ENCODE measurements at regions not wholly inside any gene's neighbourhood (a gene's known extent, or its start where the extent isn't known, plus 50 kb on each side); places are given as distances from the start of the nearest gene placed in this dataset.

DNA sequence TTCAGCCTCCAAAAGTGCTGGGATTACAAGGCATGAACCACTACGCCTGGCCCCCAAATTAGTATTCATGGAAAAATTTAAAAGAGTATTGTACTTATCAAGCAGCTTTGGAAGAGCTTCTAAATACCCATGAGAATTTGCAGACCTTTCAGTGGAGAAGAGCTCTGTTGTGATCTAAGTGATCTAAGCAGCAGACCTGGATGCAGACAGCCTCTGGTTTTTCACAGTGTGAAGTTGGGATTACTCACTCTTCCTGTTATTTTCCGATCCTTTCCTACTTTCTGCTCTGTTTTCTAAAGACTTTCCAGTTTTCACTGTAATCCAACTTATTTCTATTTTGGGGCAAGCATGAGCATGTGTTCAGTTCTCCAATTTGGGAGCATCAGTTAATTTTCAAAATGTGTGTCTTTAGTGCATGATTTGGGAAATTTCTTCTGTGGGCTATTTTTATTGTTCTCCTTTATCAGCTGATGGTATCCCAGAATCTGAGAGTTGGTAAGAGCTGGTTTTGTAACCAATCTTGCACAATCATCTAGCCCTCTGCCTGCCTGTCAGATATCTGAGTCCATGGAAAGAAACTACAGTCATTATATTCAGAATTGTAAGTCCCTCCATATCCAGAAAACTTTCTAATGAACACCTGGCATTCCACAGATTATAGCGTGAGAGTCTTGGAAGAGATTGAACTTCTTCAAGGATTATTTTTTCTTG is 207.7 kb upstream of the DTNBP1 start:
- Histone ChIP-seq H3K79me1 (ENCODE audit: low read depth, low read length) (no peaks in the 10 kb centered on the region), H2AFZ (ENCODE audit: low read length) (no peak overlapping the region), H4K91ac (ENCODE audit: low read depth, low read length, poor library complexity) (no peak overlapping the region), H3K4me3 (ENCODE audit: low read length in 2 of 2) (no peak overlapping the region), H3K9ac (ENCODE audit: low read depth, low read length, poor library complexity) (no peak overlapping the region), H3K18ac (ENCODE audit: low read length) (no peak overlapping the region), H3K14ac (ENCODE audit: low read length) (no peak overlapping the region), H3K36me3 (replicated peaks in 1 of 2; ENCODE audit: control insufficient read depth in 2 of 2, insufficient read depth in 2 of 2, low read length in 2 of 2) (no peaks in the 10 kb centered on the region), H2BK12ac (ENCODE audit: low read length) (no peak overlapping the region), H3K4ac (ENCODE audit: low read length) (no peak overlapping the region), H2BK5ac (ENCODE audit: low read length) (no peak overlapping the region), H4K8ac (ENCODE audit: low read depth, low read length) (no peak overlapping the region), H3K9me3 (replicated peaks in 1 of 2; ENCODE audit: control insufficient read depth in 2 of 2, insufficient read depth in 1 of 2, low read depth in 1 of 2, low read length in 2 of 2) (no peaks in the 10 kb centered on the region), H3K27me3 (ENCODE audit: control insufficient read depth in 3 of 3, insufficient read depth in 3 of 3, low read depth in 1 of 3, low read length in 3 of 3) (peaks cover 0 to 2% (median 0%) of the 10 kb centered on the region in 3 experiments), H3K23ac (ENCODE audit: low read depth, low read length, poor library complexity) (no peak overlapping the region), H2AK5ac (ENCODE audit: low read depth, low read length) (no peak overlapping the region), H3K4me2 (ENCODE audit: insufficient read depth, low read length, poor library complexity, severe bottlenecking) (no peak overlapping the region), H2BK15ac (ENCODE audit: low read length) (no peak overlapping the region), H2BK120ac (ENCODE audit: low read depth, low read length) (no peak overlapping the region), H3K27ac (replicated peaks; ENCODE audit: low read length) (no peak overlapping the region), H3K4me1 (ENCODE audit: control insufficient read depth in 2 of 2, insufficient read depth in 1 of 2, low read depth in 1 of 2, low read length in 2 of 2) (peaks cover 0 to 6% of the 10 kb centered on the region in 2 donors)
- WGBS, 2 donors (ENCODE audit: extremely low coverage in 2 of 2, insufficient read length in 2 of 2, insufficient replicate concordance in 1 of 2), result no CpG with 5 or more reads among the region's 3 CpGs
- DNase-seq (ENCODE audit: low spot score), result no peak

DNA sequence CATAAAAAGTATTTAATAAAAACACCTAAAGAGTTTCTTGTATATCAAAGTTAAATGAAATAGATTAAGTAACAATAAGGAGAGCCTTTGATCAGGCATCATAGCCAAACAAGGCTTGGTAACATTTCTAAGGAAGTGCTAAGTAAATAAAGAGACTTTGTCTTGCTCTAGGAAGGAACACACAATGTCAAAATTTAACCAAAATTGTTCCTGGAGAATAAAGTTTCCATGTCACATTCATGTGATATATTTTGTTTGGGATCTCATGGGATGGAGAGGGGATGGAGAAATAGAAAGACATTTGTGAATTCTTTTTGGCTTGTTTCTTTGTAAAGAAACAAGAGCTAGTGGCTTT is 201.9 kb upstream of the DTNBP1 start:
- Histone ChIP-seq H3K4me3 (ENCODE audit: low read length in 2 of 2) (no peak overlapping the region), H2AK5ac (ENCODE audit: low read depth, low read length) (no peak overlapping the region), H3K9ac (ENCODE audit: low read depth, low read length, poor library complexity) (no peak overlapping the region), H2BK15ac (ENCODE audit: low read length) (no peak overlapping the region), H3K4me2 (ENCODE audit: insufficient read depth, low read length, poor library complexity, severe bottlenecking) (no peak overlapping the region), H3K14ac (ENCODE audit: low read length) (no peak overlapping the region), H3K27me3 (ENCODE audit: control insufficient read depth in 3 of 3, insufficient read depth in 3 of 3, low read depth in 1 of 3, low read length in 3 of 3) (peaks cover 0 to 2% (median 0%) of the 10 kb centered on the region in 3 experiments), H4K8ac (ENCODE audit: low read depth, low read length) (no peak overlapping the region), H3K23ac (ENCODE audit: low read depth, low read length, poor library complexity) (no peak overlapping the region), H2AFZ (ENCODE audit: low read length) (no peak overlapping the region), H3K4me1 (ENCODE audit: control insufficient read depth in 2 of 2, insufficient read depth in 1 of 2, low read depth in 1 of 2, low read length in 2 of 2) (no peaks in the 10 kb centered on the region), H3K18ac (ENCODE audit: low read length) (no peak overlapping the region), H3K4ac (ENCODE audit: low read length) (no peak overlapping the region), H4K91ac (ENCODE audit: low read depth, low read length, poor library complexity) (no peak overlapping the region), H3K9me3 (replicated peaks in 1 of 2; ENCODE audit: control insufficient read depth in 2 of 2, insufficient read depth in 1 of 2, low read depth in 1 of 2, low read length in 2 of 2) (no peaks in the 10 kb centered on the region), H3K27ac (replicated peaks; ENCODE audit: low read length) (no peak overlapping the region), H3K36me3 (replicated peaks in 1 of 2; ENCODE audit: control insufficient read depth in 2 of 2, insufficient read depth in 2 of 2, low read length in 2 of 2) (no peaks in the 10 kb centered on the region), H2BK5ac (ENCODE audit: low read length) (no peak overlapping the region), H2BK120ac (ENCODE audit: low read depth, low read length) (no peak overlapping the region), H2BK12ac (ENCODE audit: low read length) (no peak overlapping the region), H3K79me1 (ENCODE audit: low read depth, low read length) (no peaks in the 10 kb centered on the region)
- no peak for DNase-seq (ENCODE audit: low spot score)

DNA sequence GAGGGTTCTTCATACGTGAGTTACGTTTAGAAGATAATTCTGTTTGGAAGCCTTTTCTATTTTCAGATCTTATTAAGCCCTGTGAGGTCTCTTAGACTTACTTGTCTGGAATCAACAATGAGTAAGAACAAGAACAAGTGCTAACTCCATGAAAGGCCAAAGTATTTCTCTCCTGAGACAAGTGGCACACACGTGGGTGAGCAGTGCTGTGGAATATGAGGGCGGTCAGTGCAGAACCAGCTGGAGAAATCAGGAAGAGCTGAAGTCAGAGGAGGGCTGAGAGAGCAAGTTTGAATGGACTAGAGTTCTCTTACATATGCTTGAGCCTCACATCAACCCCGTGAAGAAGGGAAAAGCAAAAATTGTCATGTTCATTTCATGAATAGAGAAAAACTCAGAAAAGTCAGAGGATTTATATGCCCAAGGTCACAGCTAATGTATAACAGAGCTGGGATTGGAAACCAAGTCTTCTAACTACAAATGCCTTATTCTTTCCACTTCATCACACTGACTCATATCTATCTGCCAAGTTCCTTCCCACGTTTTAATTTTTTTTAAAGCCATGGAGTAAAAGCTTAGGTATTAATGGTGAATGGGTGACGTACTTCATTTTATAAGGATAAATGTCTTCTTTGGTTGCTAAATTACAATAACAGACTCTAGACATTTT is 201.3 kb upstream of the DTNBP1 start:
- Histone ChIP-seq H2BK120ac (ENCODE audit: low read depth, low read length) (no peak overlapping the region), H3K27me3 (ENCODE audit: control insufficient read depth in 3 of 3, insufficient read depth in 3 of 3, low read depth in 1 of 3, low read length in 3 of 3) (peaks cover 0 to 2% (median 0%) of the 10 kb centered on the region in 3 experiments), H3K4ac (ENCODE audit: low read length) (no peak overlapping the region), H3K79me1 (ENCODE audit: low read depth, low read length) (no peaks in the 10 kb centered on the region), H3K4me2 (ENCODE audit: insufficient read depth, low read length, poor library complexity, severe bottlenecking) (no peak overlapping the region), H4K8ac (ENCODE audit: low read depth, low read length) (no peak overlapping the region), H2BK15ac (ENCODE audit: low read length) (no peak overlapping the region), H2BK5ac (ENCODE audit: low read length) (no peak overlapping the region), H3K9me3 (replicated peaks in 1 of 2; ENCODE audit: control insufficient read depth in 2 of 2, insufficient read depth in 1 of 2, low read depth in 1 of 2, low read length in 2 of 2) (no peaks in the 10 kb centered on the region), H3K27ac (replicated peaks; ENCODE audit: low read length) (no peak overlapping the region), H2AK5ac (ENCODE audit: low read depth, low read length) (no peak overlapping the region), H3K4me3 (ENCODE audit: low read length in 2 of 2) (no peak overlapping the region), H3K18ac (ENCODE audit: low read length) (no peak overlapping the region), H2BK12ac (ENCODE audit: low read length) (no peak overlapping the region), H3K9ac (ENCODE audit: low read depth, low read length, poor library complexity) (no peak overlapping the region), H3K36me3 (replicated peaks in 1 of 2; ENCODE audit: control insufficient read depth in 2 of 2, insufficient read depth in 2 of 2, low read length in 2 of 2) (no peaks in the 10 kb centered on the region), H3K14ac (ENCODE audit: low read length) (no peak overlapping the region), H4K91ac (ENCODE audit: low read depth, low read length, poor library complexity) (no peak overlapping the region), H2AFZ (ENCODE audit: low read length) (no peak overlapping the region), H3K4me1 (ENCODE audit: control insufficient read depth in 2 of 2, insufficient read depth in 1 of 2, low read depth in 1 of 2, low read length in 2 of 2) (no peaks in the 10 kb centered on the region), H3K23ac (ENCODE audit: low read depth, low read length, poor library complexity) (no peak overlapping the region)
- no CpG with 5 or more reads among the region's 7 CpGs for WGBS, 2 donors (ENCODE audit: extremely low coverage in 2 of 2, insufficient read length in 2 of 2, insufficient replicate concordance in 1 of 2)
- no peak for DNase-seq (ENCODE audit: low spot score)

DNA sequence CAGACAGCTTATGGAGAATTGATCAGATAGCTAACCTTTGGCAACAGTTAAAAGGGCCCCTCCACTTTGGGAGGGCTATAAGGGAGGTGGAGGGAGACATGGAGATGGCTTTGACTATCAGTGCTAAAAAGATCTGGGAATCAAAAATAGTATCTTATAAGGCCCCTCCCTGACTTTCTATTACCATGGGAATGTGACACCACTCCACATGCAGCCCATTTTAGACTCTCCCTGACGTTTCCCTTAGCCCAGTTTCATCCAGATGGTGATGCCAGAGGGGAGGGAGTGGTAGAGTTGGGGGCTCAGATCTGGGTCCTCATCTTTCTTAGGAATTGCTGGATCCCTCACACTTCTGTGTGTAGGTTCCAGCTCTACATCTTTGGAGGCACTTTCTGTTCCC is 200.0 kb upstream of the DTNBP1 start:
- no peak overlapping the region for H3K4me2 ChIP-seq (ENCODE audit: insufficient read depth, low read length, poor library complexity, severe bottlenecking)
- H3K4ac ChIP-seq (ENCODE audit: low read length), result no peak overlapping the region
- no peak overlapping the region for H3K23ac ChIP-seq (ENCODE audit: low read depth, low read length, poor library complexity)
- no peak overlapping the region for H2BK120ac ChIP-seq (ENCODE audit: low read depth, low read length)
- H3K9me3 ChIP-seq (replicated peaks in 1 of 2; ENCODE audit: control insufficient read depth in 2 of 2, insufficient read depth in 1 of 2, low read depth in 1 of 2, low read length in 2 of 2), result no peaks in the 10 kb centered on the region
- no peak overlapping the region for H2BK12ac ChIP-seq (ENCODE audit: low read length)
- no peaks in the 10 kb centered on the region for H3K27me3 ChIP-seq (ENCODE audit: control insufficient read depth in 3 of 3, insufficient read depth in 3 of 3, low read depth in 1 of 3, low read length in 3 of 3)
- H2AK5ac ChIP-seq (ENCODE audit: low read depth, low read length), result no peak overlapping the region
- peaks cover 0 to 2% of the 10 kb centered on the region in 2 donors for H3K4me1 ChIP-seq (ENCODE audit: control insufficient read depth in 2 of 2, insufficient read depth in 1 of 2, low read depth in 1 of 2, low read length in 2 of 2)
- no peak overlapping the region for H3K14ac ChIP-seq (ENCODE audit: low read length)
- no peak overlapping the region for H3K18ac ChIP-seq (ENCODE audit: low read length)
- H3K4me3 ChIP-seq (ENCODE audit: low read length in 2 of 2), result no peak overlapping the region
- no peak overlapping the region for H3K27ac ChIP-seq (replicated peaks; ENCODE audit: low read length)
- H2AFZ ChIP-seq (ENCODE audit: low read length), result no peak overlapping the region
- H2BK5ac ChIP-seq (ENCODE audit: low read length), result no peak overlapping the region
- DNase-seq (ENCODE audit: low spot score), result no peak
- H2BK15ac ChIP-seq (ENCODE audit: low read length), result no peak overlapping the region
- H4K91ac ChIP-seq (ENCODE audit: low read depth, low read length, poor library complexity), result no peak overlapping the region
- no peak overlapping the region for H4K8ac ChIP-seq (ENCODE audit: low read depth, low read length)
- no peaks in the 10 kb centered on the region for H3K79me1 ChIP-seq (ENCODE audit: low read depth, low read length)
- WGBS, 2 donors (ENCODE audit: extremely low coverage in 2 of 2, insufficient read length in 2 of 2, insufficient replicate concordance in 1 of 2), result no CpG with 5 or more reads among the region's 1 CpG
- no peaks in the 10 kb centered on the region for H3K36me3 ChIP-seq (replicated peaks in 1 of 2; ENCODE audit: control insufficient read depth in 2 of 2, insufficient read depth in 2 of 2, low read length in 2 of 2)
- no peak overlapping the region for H3K9ac ChIP-seq (ENCODE audit: low read depth, low read length, poor library complexity)
